ENCODE measurements at regions not wholly inside any gene's neighbourhood (a gene's known extent, or its start where the extent isn't known, plus 50 kb on each side); places are given as distances from the start of the nearest gene placed in this dataset.

DNA sequence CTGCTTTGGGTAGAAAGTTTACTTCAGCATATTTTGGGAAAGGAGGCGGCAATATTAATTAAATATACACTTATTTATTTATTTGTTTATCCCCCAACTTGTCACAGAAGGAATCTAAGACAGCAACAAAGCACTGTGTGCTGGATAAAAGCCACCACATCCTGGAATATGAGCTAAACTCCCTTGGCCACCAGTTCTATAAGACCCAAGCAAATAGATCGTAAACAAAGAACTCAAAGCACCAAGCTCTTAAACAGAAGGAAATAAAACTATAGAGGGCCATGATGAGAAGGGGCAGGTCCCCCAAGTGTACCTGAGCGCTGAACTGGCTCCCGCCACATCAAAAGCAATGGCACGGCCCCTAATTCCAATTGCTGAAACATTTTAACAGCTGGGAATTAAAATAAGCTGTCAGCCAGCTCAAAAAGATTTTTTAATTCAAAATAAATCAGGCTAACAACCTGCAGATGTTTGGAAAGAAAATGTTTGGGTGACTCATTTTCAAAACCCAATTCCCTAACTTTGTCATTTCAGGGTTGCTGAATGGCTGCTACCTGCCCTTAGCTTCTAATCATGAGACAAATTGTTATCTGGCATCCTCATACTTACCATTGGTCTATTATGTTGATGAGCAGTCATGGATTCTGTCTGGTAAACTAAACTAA lies 127.1 kb downstream of the SLC30A10 start:
- no peak for DNase-seq

DNA sequence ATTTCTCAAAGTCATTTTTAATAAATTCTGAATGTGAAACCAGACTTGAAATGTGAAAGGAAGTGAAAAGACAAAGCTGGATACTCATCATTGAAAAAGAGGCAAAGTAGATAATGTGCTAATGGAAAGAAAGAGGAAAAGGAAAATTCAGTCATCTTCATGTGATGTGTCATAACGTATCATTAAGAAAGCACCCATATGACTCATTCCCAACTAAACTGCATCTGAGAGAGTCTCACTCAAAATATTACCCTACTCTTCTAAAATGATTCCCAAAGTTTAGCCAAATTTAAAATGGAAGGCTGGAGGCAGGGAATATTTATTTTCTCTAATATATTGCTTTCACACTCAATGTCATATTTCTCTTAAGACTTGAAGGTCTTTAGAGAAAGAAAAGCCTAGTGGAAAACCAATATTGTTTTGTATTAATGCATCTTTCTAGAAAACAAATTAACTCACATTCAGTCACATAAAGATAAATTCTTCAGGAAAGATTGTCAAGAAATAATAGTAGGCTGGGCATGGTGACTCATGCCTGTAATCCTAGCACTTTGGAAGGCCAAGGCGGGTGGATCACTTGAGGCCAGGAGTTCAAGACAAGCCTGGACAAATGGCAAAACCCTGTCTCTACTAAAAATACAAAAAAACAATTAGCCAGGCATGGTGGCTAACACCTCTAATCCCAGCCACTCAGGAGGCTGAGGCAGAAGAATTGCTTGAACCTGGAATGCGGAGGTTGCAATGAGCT lies 129.9 kb downstream of the SLC30A10 start:
- DNase-seq, result peak; percentile 85

DNA sequence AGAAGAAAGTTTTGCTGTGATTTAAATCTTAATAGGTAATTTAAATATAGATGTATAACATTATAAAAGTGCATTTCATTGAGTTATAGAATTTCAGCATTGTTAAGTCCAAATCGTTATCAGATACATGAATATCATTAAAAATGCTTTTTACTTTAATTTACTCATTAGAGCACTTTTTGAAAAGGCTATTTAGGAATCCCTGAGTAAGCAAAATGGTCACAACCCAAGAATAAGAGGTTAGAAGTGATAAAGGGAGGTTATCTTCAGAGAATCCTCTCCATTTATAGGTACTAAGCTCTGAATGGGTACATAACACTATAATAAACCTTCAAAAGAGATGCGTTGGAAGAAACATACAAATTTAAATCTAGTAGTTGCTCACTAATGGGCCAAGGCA lies 130.7 kb downstream of the SLC30A10 start:
- DNase-seq, result no peak

DNA sequence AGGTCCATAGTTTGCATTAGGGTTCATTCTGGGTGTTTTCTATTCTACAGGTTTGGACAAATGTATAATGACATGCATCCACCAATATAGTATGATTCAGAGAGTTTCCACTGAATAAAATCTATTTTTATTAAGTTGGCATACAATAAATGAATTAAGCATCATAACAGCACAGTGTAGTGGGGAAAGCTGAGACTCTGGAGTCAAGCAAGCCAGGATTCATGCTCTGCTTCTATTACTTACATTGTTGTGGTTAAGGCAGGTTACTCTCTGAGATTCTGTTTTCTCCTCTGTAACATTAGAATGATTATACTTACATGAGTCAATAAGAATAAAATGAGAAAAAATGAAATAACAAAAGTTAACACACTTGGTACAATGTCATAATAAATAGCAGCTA lies 131.3 kb downstream of the SLC30A10 start:
- DNase-seq, result no peak

DNA sequence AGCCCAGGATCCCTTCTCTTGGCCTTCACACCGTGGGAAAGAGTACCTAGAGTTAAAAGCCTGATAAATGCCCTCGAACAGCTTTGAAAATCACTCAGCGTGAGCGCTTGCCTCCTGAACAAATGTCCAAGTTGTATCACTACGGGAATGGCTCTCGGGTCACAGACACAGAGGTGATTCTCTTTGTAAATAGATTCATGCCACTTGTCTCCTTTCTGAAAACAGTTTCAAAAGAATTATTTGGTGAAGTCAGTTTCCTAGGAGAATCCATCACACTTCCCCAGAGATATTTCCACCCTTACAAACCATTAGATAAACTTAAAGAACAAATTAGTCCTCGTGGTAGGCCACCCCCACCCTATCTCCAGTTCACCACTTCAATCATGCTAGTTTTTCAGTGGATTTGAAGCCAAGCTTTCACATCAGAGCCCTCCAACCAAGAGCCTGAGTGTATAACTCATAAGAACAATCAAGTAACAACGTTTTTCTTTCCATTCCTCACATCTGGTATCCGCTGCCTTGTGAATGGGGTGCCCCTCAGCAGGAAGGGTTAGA lies 132.9 kb downstream of the SLC30A10 start:
- DNase-seq, result no peak

DNA sequence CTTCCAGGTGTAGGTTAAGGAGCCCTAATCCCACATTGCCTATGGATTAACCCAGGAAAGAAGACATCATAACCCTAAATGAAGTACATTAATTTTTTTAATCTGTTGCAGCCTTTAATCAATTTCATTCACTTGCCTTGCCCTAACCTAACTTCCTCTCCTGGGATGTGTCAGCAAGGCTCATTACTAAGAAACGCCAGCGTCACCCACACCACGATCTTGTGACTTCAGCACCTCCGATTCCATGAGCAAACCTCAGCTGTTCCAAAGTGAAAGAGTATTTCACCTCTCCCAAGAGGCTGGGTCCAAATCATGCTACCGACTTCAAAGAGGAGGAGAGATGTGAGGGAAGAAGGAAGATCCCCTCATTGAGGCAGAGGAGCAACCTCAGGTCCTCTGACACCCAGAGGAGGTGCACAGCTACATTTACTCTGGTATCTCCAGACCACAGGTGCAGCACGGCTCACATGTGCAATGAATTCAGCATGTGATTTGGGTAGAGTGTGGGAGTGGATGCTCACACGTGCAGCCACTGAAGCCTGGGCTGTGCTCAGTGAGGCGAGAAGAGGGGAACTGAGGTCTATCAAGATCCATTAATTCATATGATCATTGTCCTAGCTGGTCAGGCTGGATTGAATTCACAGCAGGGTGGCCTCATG lies 134.1 kb downstream of the SLC30A10 start:
- no peak for DNase-seq

DNA sequence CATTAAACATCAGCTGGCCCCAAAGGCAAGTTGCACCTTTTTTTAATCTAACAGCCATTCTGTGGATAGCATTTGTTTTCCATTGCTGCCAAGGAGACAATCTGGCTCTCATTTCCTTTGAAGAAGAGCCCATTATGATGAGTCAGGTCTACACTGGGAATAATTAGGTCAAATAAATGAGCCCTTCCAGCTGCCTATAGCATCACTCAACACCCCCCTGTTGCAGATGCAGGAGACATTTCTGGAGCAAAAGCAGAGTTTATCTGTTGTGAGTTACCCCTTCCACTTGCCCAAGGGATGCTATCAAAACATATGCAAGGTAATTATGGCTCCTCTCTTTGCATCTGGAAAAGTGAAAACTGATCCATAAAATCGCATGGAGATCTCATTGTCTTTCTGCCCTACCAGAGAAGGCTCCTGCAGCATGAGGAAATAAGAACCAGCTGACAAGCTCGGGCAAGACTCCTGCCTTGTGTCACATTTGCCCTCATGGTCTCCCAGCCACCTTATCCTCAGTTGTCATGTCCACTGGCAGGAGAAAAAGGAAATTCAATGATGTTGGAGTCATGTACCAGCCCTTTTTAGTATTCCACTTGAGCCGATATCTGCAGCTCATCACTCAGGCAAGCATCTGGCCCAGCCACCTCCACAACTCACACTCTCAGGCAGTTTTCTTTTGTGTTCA lies 135.9 kb downstream of the SLC30A10 start:
- peak; percentile 83 for DNase-seq

DNA sequence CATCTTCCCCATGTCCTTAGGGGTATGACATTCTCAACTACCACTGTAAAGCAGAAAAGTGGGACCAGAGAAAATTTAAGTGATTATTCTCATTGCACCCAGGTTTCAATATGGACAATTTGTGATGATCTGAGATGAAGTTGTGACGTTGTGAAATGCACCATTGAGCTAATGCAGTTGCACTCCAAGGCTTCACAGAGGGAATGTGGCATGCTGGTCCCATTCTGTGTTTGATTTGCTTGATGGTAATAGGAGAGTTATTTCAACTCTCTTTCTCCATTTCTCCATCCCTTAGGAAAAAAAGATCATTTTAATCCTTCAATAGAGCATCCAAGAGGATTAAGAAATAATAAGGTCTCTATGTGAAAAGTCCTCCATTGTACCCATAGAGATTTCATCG lies 136.6 kb downstream of the SLC30A10 start:
- no peak for DNase-seq

DNA sequence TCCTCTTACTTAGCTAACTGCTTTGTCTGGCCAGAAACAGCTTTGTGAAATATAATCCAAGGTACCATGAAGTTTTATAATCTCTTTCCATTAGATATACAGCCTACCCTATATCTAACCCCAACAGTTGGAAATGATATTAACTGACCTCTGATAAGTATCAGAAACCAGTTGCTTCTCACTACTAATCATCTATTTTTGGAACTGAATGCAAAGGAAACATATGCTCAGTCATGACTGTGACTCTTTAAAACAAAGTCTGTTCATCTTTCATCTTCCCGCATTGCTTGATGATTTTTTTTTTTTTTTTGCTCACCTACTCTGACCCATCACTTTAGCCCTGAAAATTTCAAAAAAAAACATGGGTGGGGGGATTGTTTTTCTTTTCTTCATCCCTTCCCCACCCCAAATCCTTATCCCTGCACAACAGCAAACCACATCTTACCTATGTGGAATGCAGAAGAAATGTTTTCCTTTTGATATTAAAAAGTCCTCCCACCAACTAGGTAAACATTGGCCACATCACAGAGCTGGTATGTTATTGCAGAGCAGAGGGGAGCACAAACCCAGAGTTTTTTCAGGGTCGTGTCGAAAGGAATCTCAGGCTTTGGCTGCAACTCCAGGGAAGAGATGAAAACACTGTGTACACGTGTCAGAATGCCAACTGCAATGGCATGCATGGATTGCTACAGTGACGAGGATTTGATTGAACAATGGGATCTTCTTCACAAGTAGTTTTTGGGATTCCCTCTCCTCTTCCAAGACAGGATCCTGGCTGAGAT lies 137.3 kb downstream of the SLC30A10 start:
- peak; percentile 88 for DNase-seq

DNA sequence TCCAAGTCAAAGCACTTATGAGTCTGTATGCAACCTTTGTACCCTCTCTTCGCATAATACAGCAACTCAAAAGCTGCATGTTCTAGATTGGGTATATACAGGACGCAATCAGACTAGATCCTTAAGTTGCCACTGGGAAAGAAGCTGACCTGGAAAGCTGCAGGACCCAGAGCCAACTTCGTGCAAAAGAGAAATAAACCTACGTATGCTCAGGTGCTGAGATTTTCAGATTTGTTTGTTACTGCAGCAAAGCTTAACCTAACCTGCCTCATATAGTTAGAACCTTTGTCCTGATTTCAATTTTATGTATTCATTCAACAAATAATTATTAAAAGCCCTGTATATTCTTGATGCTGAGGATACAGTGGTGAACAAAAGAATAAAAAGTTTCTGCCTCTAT lies 139.7 kb downstream of the SLC30A10 start:
- DNase-seq, result no peak

DNA sequence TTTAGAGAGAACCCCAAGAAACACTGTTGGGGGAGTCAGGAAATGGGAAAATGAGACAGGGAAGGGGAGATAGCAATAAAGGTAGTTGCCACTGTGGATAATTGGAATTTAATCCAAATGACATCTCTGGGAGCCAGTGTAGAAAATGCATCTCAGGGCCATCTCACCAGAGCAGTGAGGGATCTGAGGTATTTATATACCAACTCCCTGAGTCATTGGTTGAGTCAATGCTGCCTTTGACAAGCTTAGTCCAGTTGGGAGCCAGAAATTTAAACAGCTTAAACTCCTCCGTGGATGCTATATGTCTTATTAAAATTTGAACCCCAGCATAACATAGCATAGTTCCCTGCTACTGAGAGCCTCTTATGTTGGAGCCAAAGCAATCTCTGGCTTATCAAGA lies 140.3 kb downstream of the SLC30A10 start:
- DNase-seq, result peak; percentile 62

DNA sequence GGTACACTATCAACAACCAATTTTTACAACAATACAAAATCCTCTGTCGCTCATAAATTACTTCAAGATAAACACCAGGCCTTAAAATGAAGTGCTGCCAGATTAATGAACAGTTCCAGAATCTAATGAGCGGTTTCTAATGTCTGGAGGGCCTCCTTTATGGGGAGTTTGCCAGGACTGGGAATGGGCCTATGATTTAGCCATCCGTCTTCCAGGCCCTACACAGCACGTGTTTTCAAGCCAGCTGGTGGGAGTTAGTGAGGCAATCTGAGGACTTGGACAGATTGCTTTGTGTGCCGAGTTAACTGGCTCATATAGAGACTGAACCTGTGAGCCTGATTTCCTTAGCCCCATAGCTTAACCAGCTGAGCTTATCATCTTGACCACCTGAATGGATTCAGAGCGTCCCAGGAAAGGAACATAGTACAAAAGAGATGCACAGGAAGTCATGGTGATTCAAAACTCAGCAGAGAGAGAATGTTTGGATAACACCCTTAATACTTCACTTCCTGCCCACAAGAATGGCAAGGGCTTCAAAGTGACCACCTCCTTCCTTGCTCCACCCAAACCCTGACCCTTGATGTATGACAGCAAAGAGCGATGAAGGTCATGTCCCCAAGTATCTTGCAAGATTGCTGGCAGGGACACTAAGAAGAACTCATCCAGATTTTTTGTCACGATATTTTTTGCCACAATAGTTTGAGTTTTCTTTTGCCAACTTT lies 143.5 kb downstream of the SLC30A10 start:
- peak; percentile 41 for DNase-seq

DNA sequence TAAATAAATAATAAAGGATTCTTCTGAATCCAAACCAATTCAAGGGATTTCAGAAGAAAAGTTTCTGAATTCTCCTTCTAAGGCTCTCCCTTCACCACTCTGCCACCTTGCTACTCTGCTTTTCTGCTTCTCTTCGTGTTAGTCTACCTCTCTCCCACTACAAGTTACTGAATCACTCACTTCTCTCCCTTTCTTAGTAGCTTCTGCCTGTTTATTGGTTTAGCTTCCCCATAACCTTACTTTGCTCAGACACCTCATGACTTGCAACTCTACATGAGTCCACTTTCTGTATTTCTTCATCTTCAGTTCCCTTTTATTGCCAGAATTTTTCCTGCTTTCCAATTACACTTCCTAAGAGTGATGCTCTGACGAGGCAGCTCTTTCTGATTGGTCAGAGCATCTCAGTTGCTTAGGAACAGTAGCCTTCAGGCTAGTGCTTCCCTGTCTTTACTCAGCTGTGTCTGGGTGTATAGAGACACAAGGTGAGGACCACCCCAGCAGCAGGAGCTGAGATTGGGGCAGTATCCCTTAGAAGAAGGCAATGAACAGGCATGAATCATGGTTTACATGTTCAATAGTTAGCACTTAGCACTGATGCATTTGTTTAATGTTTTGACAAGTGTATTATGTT lies 144.6 kb downstream of the SLC30A10 start:
- DNase-seq, result no peak

DNA sequence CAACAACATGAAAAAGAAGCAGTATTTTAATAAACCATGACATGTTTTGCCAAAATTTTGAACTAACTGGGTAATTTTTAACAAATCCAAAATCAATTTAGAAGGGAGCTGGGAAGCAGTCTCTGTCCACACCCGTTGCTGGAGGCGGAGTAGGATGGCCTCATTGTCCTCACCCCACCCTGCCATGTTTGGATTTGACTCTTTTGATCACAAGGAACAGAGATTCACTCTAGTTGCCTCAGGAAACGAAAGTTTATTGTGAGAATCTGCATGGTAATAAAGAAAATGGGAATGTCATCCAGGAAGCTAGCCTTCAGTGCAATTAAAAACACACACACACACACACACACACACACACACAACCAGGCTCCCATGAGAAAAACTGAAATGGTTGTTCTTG lies 145.4 kb downstream of the SLC30A10 start:
- DNase-seq, result no peak

DNA sequence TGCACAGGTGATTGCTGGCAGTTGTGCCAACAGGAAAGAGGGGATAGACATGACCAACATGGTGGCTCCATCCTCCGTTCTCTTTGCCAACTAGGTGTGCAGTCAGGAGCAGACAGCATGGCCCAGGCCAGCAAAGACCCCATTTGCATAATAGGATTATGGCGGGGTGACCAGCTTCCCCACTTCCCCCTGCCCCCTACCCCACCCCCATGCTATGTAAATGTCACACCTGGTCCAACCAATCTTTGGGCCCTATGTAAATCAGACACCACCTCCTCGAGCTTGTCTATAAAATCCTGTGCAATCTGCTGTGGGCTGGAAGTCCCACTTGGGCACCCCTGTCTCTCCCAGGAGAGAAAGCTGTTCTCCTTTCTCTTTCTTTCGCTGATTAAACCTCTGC lies 146.0 kb downstream of the SLC30A10 start:
- no peak for DNase-seq

DNA sequence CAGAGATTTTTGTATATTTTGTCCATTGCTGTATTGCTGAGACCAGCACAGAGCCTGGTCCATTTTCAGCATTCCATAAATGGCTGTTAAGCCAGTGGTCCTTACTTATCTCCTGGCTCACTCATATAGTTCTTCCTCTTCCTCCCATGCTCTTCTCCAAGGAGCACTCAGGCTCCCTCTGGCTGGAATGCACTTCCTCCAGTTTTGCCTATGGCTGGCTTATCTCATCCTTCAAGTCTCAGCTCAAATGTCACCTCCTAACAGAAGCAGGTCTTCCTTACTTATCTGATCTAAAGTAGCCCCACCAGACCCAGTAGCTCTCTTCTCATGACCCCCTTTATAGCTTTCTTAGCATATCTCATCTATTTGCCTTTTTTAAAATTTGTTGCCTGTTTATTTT lies 146.9 kb downstream of the SLC30A10 start:
- DNase-seq, result no peak

DNA sequence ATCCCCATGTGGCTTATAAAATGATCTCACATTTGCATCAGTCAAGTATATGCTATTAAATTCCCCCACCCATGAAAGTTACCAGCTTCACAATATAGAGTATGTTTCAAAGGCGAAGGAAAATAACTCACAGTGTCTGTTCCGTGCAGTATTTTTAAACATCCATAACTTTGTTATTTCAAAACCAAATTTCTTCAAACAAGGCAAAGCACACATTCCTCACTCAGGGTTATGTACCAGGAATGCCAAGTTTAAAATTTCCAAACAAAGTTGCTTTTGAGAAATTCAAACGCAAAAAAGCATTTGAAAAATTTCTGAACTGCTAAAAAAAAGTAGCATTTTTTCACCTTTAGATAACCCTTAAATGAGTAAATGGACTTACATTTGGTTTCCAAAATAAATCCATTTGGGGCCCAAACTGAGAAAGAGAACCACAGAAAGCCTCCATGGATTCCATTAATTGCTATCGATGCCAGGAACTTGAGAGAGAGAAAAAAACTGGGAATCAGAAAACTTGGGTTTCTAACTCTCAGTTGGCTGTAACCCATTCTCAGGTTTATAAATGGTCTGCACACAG lies 149.5 kb downstream of the SLC30A10 start:
- DNase-seq, result no peak

DNA sequence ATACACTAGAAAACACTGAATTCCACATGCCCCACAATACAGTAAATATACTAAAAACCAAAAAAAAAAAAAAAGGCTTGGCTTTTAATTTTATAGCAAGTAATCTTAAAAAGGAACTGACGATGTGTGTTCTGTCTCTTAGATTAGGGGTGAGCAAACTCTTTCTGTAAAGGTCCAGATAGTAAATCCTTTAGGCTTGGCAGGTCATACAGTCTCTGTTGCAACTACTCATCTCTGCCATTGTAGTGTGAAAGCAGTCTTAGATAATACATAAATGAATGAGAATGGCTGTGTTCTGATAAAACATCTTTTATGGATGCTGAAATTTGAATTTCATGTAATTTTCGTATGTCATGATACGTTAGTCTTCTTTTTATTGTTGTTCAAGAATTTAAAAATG lies 150.2 kb downstream of the SLC30A10 start:
- no peak for DNase-seq

DNA sequence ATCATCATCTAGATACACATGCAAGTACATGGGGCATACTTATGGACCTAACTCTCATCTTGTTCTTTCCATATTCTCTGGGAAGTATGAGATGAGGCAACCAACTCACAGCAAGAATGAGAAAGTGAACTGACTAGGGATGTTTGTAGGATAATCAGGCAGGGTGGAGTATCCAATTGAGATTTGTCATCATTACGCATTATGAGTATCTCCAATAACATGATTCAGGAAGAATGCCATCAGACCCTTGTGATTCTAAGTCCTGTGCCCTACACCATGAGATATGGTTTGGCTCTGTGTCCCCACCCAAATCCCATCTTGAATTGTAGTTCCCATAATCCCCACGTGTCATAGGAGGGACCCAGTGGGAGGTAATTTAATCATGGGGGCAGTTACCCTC lies 154.0 kb downstream of the SLC30A10 start:
- no peak for DNase-seq

DNA sequence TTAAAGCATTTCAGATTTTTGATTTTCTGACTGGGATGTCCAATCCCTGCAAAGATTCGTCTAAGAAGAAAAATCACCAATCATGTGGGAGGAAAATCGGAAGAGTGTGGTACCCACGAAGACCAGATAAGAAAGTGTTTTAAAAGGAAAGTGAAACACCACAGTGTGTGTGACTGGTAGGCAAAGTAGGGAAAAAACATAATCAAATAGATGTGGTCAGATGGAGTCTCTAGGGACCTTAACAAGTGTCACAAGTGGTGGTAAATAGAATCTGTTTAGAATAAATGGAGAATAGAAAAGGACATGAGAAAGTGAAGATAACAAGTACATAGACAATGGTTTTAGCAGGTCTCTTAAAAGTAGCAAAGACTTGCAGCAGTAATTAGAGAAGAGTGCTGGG lies 154.6 kb downstream of the SLC30A10 start:
- DNase-seq, result no peak

DNA sequence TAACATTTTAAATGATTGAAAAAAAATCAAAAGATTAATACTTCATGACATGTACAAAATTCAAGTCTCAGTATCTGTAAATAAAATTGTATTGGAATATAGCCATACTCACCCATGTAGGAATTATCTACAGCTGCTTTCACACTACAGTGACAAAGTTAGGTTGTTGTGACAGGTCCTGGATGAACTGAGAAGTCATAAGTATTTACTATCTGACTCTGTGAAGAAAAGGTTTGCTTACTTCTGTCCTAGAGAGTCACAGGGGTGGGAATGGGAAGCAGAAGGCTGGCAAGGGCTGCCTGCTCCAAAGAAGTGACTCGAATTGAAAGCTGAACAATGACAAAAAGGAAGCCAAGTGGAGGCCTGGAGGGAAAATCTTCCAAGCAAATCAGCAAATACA lies 155.2 kb downstream of the SLC30A10 start:
- DNase-seq, result no peak
